ENCODE measurements at regions not wholly inside any gene's neighbourhood (a gene's known extent, or its start where the extent isn't known, plus 50 kb on each side); places are given as distances from the start of the nearest gene placed in this dataset.
A peak's percentile ranks its signal among the peaks of the same experiment; 100 is the strongest.

DNA sequence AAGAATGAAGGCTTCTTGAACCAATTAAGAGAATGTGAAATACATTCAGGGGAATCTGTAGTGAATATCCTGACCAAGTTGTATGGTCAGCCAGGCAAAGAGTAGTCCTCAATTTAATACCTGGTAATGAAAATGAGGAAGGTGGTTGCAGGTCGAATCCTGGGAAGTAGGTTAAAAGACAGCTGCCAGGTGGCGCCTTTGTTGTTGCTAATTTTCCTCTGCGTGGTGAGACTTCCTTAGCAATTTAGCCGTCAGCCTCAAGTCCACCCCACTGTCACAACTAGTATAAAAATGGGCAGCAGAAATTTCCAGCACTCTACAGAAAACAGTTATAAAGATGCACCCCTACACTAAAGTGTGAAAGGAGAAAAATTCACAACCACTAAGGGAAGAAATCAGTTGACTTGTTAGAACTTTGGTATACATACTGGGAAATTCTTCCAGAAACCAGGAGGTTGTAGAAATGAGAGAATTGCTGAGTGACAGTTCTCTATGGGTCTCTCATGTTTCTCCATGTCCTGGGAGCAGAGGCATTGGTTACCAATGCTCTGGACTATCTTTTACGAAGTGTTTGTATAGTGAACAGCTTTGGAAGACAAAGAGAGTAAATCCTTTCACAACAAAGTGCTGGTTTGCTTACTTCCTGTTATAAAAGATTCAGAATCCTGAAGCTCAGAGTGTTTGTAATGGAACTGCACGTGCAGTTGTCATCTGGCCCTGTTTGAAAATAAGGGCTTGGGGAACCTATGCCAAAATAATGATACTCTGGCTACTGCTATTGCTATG is 235.9 kb downstream of the NHLRC3 start:
- H3K4me1 ChIP-seq: no peaks in the 10 kb centered on the region
- no peaks in the 10 kb centered on the region for H3K36me3 ChIP-seq
- no peak overlapping the region for H3K27ac ChIP-seq
- H3K27me3 ChIP-seq: no peaks in the 10 kb centered on the region
- TF ChIP-seq, protein P1, sequence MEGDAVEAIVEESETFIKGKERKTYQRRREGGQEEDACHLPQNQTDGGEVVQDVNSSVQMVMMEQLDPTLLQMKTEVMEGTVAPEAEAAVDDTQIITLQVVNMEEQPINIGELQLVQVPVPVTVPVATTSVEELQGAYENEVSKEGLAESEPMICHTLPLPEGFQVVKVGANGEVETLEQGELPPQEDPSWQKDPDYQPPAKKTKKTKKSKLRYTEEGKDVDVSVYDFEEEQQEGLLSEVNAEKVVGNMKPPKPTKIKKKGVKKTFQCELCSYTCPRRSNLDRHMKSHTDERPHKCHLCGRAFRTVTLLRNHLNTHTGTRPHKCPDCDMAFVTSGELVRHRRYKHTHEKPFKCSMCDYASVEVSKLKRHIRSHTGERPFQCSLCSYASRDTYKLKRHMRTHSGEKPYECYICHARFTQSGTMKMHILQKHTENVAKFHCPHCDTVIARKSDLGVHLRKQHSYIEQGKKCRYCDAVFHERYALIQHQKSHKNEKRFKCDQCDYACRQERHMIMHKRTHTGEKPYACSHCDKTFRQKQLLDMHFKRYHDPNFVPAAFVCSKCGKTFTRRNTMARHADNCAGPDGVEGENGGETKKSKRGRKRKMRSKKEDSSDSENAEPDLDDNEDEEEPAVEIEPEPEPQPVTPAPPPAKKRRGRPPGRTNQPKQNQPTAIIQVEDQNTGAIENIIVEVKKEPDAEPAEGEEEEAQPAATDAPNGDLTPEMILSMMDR (IDR thresholded peaks at IDR 0.05): peak; percentile 21
- ATAC-seq (peak; percentile 52), DNase-seq (no peak)
- no peaks in the 10 kb centered on the region for H3K9me3 ChIP-seq
- H3K4me3 ChIP-seq: no peak overlapping the region
- intact Hi-C loops (cut with DNase I): no loop called here

GRCh38 chr13:39274739-39275325 is 236.6 kb downstream of the NHLRC3 start:
- Histone ChIP-seq H3K27ac (no peak overlapping the region), H3K4me1 (no peaks in the 10 kb centered on the region), H3K36me3 (no peaks in the 10 kb centered on the region), H3K9me3 (no peaks in the 10 kb centered on the region), H3K27me3 (no peaks in the 10 kb centered on the region), H3K4me3 (no peak overlapping the region)
- DNase-seq (no peak), ATAC-seq (no peak)
- intact Hi-C loops (cut with DNase I): no loop called here
- TF ChIP-seq, protein P1 (IDR thresholded peaks at IDR 0.05): no peak

GRCh38 chr13:39279077-39279476 is 240.8 kb downstream of the NHLRC3 start:
- Histone ChIP-seq H3K36me3 (no peaks in the 10 kb centered on the region), H3K9me3 (no peaks in the 10 kb centered on the region), H3K4me1 (peaks cover 13% of the 10 kb centered on the region), H3K4me3 (no peak overlapping the region), H3K27me3 (no peaks in the 10 kb centered on the region), H3K27ac (no peak overlapping the region)
- DNase-seq (no peak), ATAC-seq (no peak)
- TF ChIP-seq, protein P1 (IDR thresholded peaks at IDR 0.05): no peak
- intact Hi-C loops (cut with DNase I): no loop called here

- Histone ChIP-seq H3K9me3 (no peaks in the 10 kb centered on the region), H3K4me3 (no peak overlapping the region), H3K27me3 (no peaks in the 10 kb centered on the region), H3K36me3 (no peaks in the 10 kb centered on the region), H3K27ac (no peak overlapping the region), H3K4me1 (peaks cover 13% of the 10 kb centered on the region)
- intact Hi-C loops (cut with DNase I): no loop called here
- TF ChIP-seq, protein P1 (IDR thresholded peaks at IDR 0.05): no peak
- ATAC-seq: peak; percentile 59
- no peak for DNase-seq
Measured at GRCh38 chr13:39281539-39282150, 243.4 kb downstream of the NHLRC3 start.

GRCh38 chr13:39282400-39282972 is 244.2 kb downstream of the NHLRC3 start:
- ATAC-seq: peak; percentile 27

More at GRCh38 chr13:39282400-39282972, 244.2 kb downstream of the NHLRC3 start:
- no peaks in the 10 kb centered on the region for H3K36me3 ChIP-seq
- intact Hi-C loops (cut with DNase I): no loop called here
- H3K27me3 ChIP-seq: no peaks in the 10 kb centered on the region
- no peak overlapping the region for H3K4me3 ChIP-seq
- H3K9me3 ChIP-seq: no peaks in the 10 kb centered on the region
- no peak for DNase-seq
- TF ChIP-seq, protein P1 (IDR thresholded peaks at IDR 0.05): no peak
- peaks cover 13% of the 10 kb centered on the region for H3K4me1 ChIP-seq
- no peak overlapping the region for H3K27ac ChIP-seq

All from upper lobe of right lung (tissue), 1 donor.